ENCODE measurements at regions not wholly inside any gene's neighbourhood (a gene's known extent, or its start where the extent isn't known, plus 50 kb on each side); places are given as distances from the start of the nearest gene placed in this dataset.

GRCh38 chr6:4350567-4351519, 215.5 kb upstream of the ECI2 start:
- TF ChIP-seq SNAI2 (CRISPR knock-in tag; IDR thresholded peaks at IDR 0.05), result no peak
- TF ChIP-seq ZC3H10 (CRISPR knock-in tag; IDR thresholded peaks at IDR 0.05), result no peak
- TF ChIP-seq GLIS3 (CRISPR knock-in tag; IDR thresholded peaks at IDR 0.05), result no peak
- no peak for TF ChIP-seq CREB5 (CRISPR knock-in tag; IDR thresholded peaks at IDR 0.05; ENCODE audit: low read depth)
- no peak for TF ChIP-seq OSR1 (CRISPR knock-in tag; IDR thresholded peaks at IDR 0.05)
- no peak for TF ChIP-seq ZFP30 (CRISPR knock-in tag; IDR thresholded peaks at IDR 0.05)
- TF ChIP-seq ZNF565 (CRISPR knock-in tag; conservative IDR thresholded peaks at IDR 0.05; ENCODE audit: low read depth), result no peak
- TF ChIP-seq TOX (CRISPR knock-in tag; IDR thresholded peaks at IDR 0.05; ENCODE audit: borderline replicate concordance), result no peak
- no peak for TF ChIP-seq BACH2 (CRISPR knock-in tag; IDR thresholded peaks at IDR 0.05; ENCODE audit: borderline replicate concordance)
- TF ChIP-seq ISL1 (CRISPR knock-in tag; IDR thresholded peaks at IDR 0.05), result no peak
- no peak for TF ChIP-seq RARB (CRISPR knock-in tag; IDR thresholded peaks at IDR 0.05)
- no peak for TF ChIP-seq TCF4 (CRISPR knock-in tag; IDR thresholded peaks at IDR 0.05; ENCODE audit: borderline replicate concordance)
- TF ChIP-seq ZNF8 (CRISPR knock-in tag; IDR thresholded peaks at IDR 0.05), result no peak
- TF ChIP-seq TSHZ2 (CRISPR knock-in tag; IDR thresholded peaks at IDR 0.05), result no peak
- no peak for TF ChIP-seq ARNTL (CRISPR knock-in tag; IDR thresholded peaks at IDR 0.05; ENCODE audit: borderline replicate concordance, low read depth)
- TF ChIP-seq ZNF70 (CRISPR knock-in tag; IDR thresholded peaks at IDR 0.05), result no peak
- no peak for TF ChIP-seq PATZ1 (CRISPR knock-in tag; IDR thresholded peaks at IDR 0.05; ENCODE audit: borderline replicate concordance)
- ATAC-seq, result no peak

- no peak for ATAC-seq
Measured at GRCh38 chr6:4349931-4350330, 214.6 kb upstream of the ECI2 start.

More at GRCh38 chr6:4349931-4350330, 214.6 kb upstream of the ECI2 start:
- TF ChIP-seq GLIS3 (CRISPR knock-in tag; IDR thresholded peaks at IDR 0.05) (no peak), ZC3H10 (CRISPR knock-in tag; IDR thresholded peaks at IDR 0.05) (no peak), PPARA (CRISPR knock-in tag; IDR thresholded peaks at IDR 0.05; ENCODE audit: borderline replicate concordance) (no peak), ZFP3 (CRISPR knock-in tag; IDR thresholded peaks at IDR 0.05) (no peak), CSRNP3 (CRISPR knock-in tag; IDR thresholded peaks at IDR 0.05) (no peak), ESRRG (CRISPR knock-in tag; IDR thresholded peaks at IDR 0.05) (no peak), ZNF565 (CRISPR knock-in tag; conservative IDR thresholded peaks at IDR 0.05; ENCODE audit: low read depth) (no peak), POU6F1 (CRISPR knock-in tag; IDR thresholded peaks at IDR 0.05; ENCODE audit: borderline replicate concordance, low read depth) (no peak), ARNTL (CRISPR knock-in tag; IDR thresholded peaks at IDR 0.05; ENCODE audit: borderline replicate concordance, low read depth) (no peak), ZFP30 (CRISPR knock-in tag; IDR thresholded peaks at IDR 0.05) (no peak), TSHZ2 (CRISPR knock-in tag; IDR thresholded peaks at IDR 0.05) (no peak)

All from SK-N-SH treated with all-trans-retinoic acid at 6 μM for 48 hours (cell line).